IMR-90 (cell line): ENCODE measurements at regions not wholly inside any gene's neighbourhood (a gene's known extent, or its start where the extent isn't known, plus 50 kb on each side); places are given as distances from the start of the nearest gene placed in this dataset.

Experiments
- CEBPB ChIP-seq: IDR thresholded peaks from 2 replicates; pipeline ENCODE4 v1.6.1; 2012; ENCODE audit warnings: low read depth, low read length, improper control_type of control experiment
- CTCF ChIP-seq: conservative IDR thresholded peaks from 2 replicates; pipeline ENCODE4 v1.5.1; 2012; ENCODE audit warnings: mild to moderate bottlenecking, low read depth, low read length, improper control_type of control experiment
- FOS ChIP-seq: fragments of 150-350 bp; IDR thresholded peaks from 2 replicates; pipeline ENCODE4 v1.6.1; 2016; ENCODE audit warnings: low read depth, low read length
- MXI1 ChIP-seq: IDR thresholded peaks from 2 replicates; pipeline ENCODE4 v1.6.1; 2012; ENCODE audit warnings: low read depth, mild to moderate bottlenecking, low read length, moderate library complexity, borderline replicate concordance
- POLR2A ChIP-seq: IDR thresholded peaks from 2 replicates; pipeline ENCODE4 v1.6.1; 2012; ENCODE audit warnings: mild to moderate bottlenecking, low read depth, low read length
- RAD21 ChIP-seq: IDR thresholded peaks from 2 replicates; pipeline ENCODE4 v1.6.1; 2012; ENCODE audit warnings: low read length, improper control_type of control experiment

GRCh38 chr16:77064037-77064436 lies 127.0 kb upstream of the MON1B start:
- no peak for TF ChIP-seq CTCF
- no peak for TF ChIP-seq POLR2A
- no peak for TF ChIP-seq FOS
- TF ChIP-seq RAD21, result no peak
- no peak for TF ChIP-seq CEBPB
- TF ChIP-seq MXI1, result no peak
